ENCODE measurements at regions not wholly inside any gene's neighbourhood (a gene's known extent, or its start where the extent isn't known, plus 50 kb on each side); places are given as distances from the start of the nearest gene placed in this dataset.

DNA sequence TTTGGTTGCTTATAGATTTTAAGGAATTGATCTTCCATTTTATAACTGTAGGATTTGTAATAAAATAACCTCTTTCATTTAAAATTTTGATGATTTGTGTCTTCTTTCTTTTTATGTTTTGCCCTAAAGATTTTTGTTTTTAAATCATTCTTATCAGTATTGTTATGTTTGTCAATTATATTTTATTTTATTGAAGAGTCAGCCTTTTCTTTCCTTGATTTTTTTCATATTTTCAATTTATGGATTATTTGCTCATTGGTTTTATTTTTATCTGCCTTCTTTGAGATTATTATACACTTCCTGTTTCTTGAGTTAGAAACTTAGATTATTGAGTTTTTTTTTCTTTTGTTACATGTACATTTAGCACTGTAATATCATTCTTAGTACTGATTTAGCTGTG lies 233.4 kb upstream of the BRINP3 start:
- no peak for TF ChIP-seq POLR2AphosphoS5 (IDR thresholded peaks at IDR 0.05; ENCODE audit: low read depth, low read length)
- TF ChIP-seq POU2F2 (IDR thresholded peaks at IDR 0.05; ENCODE audit: low read depth, low read length), result no peak
- TF ChIP-seq TAF1 (IDR thresholded peaks at IDR 0.05; ENCODE audit: low read depth, low read length), result no peak

Data from GM12891 (cell line).